GM12891 (cell line): ENCODE measurements at regions not wholly inside any gene's neighbourhood (a gene's known extent, or its start where the extent isn't known, plus 50 kb on each side); places are given as distances from the start of the nearest gene placed in this dataset.

ENCODE experiments used
- POLR2A ChIP-seq: IDR thresholded peaks from 2 replicates; pipeline ENCODE4 v1.6.1; 2011; ENCODE audit warnings: low read depth, low read length, control low read depth
- POLR2AphosphoS5 ChIP-seq: IDR thresholded peaks from 2 replicates; pipeline ENCODE4 v1.6.1; 2011; ENCODE audit warnings: low read depth, low read length, control low read depth
- TAF1 ChIP-seq: IDR thresholded peaks from 2 replicates; pipeline ENCODE4 v1.6.1; 2011; ENCODE audit warnings: low read depth, low read length, control low read depth

GRCh38 chr21:35458405-35458804, 409.3 kb upstream of the RUNX1 start:
- TF ChIP-seq POLR2AphosphoS5: no peak
- TF ChIP-seq TAF1: no peak
- TF ChIP-seq POLR2A: no peak
